RCC 7860 (cell line): ENCODE measurements at regions not wholly inside any gene's neighbourhood (a gene's known extent, or its start where the extent isn't known, plus 50 kb on each side); places are given as distances from the start of the nearest gene placed in this dataset.
"Not testable (repeated sequence)": the region's sequence is repeated elsewhere in the genome, so short reads cannot be mapped to it uniquely, and the experiment has no call there.

ENCODE experiments used
- DNase-seq: peaks from one replicate; pipeline ENCODE4 v3.0.0-alpha.2; 2015; ENCODE audit warnings: low spot score
- FAIRE-seq: peaks from 2 replicates; lab custom pipeline; 2012; peaks lifted over from hg19 to GRCh38; lab: Jason Lieb, UNC

DNA sequence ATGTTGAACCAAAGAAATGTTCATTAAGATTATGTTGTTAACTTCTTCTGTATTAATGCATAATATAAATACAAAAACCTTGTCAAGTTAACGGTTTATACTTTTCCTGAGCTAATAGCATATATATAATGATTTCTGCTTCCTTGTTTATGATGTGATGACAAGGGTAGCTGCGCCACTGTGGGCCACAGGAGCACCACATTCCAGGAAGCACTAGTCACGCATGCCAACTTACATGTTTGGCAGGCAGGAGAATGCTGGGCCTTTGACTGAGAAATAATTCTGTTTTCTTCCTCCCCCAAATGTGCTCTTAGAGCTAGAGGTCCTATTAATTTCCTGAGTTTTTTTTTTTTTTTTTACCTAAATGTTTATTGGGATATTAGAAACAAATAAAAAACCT, 262.0 kb downstream of the TGIF2LY start:
- FAIRE-seq, result peak; percentile 75

More for the DNA sequence above, 262.0 kb downstream of the TGIF2LY start:
- DNase-seq, result not testable (repeated sequence)
